ENCODE measurements at regions not wholly inside any gene's neighbourhood (a gene's known extent, or its start where the extent isn't known, plus 50 kb on each side); places are given as distances from the start of the nearest gene placed in this dataset.
"Not testable (repeated sequence)": the region's sequence is repeated elsewhere in the genome, so short reads cannot be mapped to it uniquely, and the experiment has no call there.

DNA sequence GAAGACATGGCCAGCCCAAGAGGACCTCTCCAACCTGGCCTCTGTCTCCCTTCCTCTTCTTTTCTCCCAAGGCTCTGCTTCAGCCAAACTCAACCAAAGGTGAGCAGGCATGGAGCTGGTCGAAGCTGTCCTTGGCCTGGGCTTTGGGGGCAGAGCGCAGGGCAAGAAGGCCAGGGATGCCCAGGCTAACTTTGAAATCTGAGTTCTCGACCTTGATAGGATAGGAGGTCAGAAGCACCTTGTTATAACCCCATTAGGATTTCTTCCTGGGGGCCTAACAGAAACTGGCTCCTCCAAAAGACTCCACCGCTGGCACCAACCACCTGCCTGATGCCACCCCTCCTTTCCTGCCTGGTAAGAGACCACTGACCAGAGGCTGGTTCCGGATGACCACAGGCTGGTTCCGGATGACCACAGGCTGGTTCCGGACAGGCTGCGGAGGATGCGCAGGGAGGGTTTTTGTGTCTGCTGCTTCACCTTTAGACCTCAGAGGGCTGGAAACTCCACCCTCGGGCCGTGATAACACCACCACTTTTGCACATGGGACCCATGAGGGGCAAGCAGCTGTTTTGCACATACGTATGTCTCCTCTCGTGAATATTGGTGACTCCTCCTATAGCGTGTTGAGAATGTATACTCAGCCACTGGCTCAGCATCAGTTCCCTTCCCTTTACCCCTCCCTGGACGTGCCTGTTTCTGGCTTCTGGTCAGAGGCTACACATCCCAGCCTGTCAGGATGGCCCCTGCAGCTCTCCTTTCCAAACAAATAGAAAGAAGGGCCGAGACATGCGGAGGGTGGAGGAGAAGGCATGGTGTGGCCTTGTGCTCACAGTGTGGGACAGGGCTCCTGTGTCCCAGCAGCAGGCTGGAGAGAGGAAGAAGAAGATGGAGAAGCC, 140.1 kb downstream of the DNAJB6 start:
- no peak for ATAC-seq
- no peaks in the 10 kb centered on the region for H3K36me3 ChIP-seq (ENCODE audit: insufficient read depth in 1 of 2, low read depth in 1 of 2)

DNA sequence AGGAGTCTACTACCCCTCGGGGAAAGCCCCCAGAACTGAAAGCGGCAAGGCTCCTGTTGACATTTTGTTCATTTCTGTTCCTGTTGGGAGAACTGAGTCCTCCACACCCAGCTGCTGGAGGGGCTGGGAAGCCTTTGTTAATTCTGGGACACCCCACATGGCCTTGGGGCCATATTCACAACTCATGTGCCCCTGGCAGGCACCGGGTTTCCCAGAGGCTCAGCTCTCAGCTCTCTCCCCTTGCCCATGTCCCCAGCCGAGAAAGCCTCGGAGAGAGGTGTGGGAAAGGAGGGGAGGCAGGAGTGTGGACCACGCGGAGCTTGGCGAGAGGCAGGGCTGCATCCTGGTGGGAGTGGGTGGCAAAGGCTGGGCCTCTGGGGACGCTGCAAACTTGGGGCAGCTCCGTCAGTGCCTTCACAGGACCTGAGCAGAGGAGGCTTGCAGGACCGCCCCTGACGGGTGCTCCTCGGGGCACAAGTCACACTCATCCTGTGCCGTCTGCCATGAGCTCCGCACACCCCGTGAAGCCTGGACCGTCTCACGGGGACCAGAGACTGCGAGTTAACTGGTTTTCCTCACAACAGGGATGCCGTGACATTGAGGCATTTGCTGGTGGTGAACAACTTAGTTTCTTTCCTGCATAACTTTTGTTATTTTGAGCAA, 140.9 kb downstream of the DNAJB6 start:
- H3K4me3 ChIP-seq, result no peak overlapping the region
- H3K4me1 ChIP-seq, result no peaks in the 10 kb centered on the region
- DNase-seq (no peak), ATAC-seq (no peak)
- peaks cover 0 to 2% (median 0%) of the 10 kb centered on the region in 3 donors for H3K27me3 ChIP-seq (ENCODE audit: insufficient read depth in 3 of 3, low read length in 2 of 3)
- no peaks in the 10 kb centered on the region for H3K36me3 ChIP-seq (ENCODE audit: insufficient read depth in 1 of 2, low read depth in 1 of 2)
- intact Hi-C loops (cut with DNase I), result no loop called here
- TF ChIP-seq, protein P1, sequence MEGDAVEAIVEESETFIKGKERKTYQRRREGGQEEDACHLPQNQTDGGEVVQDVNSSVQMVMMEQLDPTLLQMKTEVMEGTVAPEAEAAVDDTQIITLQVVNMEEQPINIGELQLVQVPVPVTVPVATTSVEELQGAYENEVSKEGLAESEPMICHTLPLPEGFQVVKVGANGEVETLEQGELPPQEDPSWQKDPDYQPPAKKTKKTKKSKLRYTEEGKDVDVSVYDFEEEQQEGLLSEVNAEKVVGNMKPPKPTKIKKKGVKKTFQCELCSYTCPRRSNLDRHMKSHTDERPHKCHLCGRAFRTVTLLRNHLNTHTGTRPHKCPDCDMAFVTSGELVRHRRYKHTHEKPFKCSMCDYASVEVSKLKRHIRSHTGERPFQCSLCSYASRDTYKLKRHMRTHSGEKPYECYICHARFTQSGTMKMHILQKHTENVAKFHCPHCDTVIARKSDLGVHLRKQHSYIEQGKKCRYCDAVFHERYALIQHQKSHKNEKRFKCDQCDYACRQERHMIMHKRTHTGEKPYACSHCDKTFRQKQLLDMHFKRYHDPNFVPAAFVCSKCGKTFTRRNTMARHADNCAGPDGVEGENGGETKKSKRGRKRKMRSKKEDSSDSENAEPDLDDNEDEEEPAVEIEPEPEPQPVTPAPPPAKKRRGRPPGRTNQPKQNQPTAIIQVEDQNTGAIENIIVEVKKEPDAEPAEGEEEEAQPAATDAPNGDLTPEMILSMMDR (IDR thresholded peaks at IDR 0.05), result no peak
- H3K27ac ChIP-seq, result no peak overlapping the region
- H3K9me3 ChIP-seq, result peaks cover 11% of the 10 kb centered on the region
- 50 to 57% (median 55%) methylated on average over 20 of the region's 20 CpGs for WGBS, 3 donors

More for the DNA sequence above, 140.1 kb downstream of the DNAJB6 start:
- Histone ChIP-seq H3K9me3 (peaks cover 12% of the 10 kb centered on the region), H3K27ac (no peak overlapping the region), H3K4me3 (no peak overlapping the region), H3K4me1 (no peaks in the 10 kb centered on the region), H3K27me3 (ENCODE audit: insufficient read depth in 3 of 3, low read length in 2 of 3) (peaks cover 0 to 2% (median 0%) of the 10 kb centered on the region in 3 donors)
- WGBS, 3 donors, result 79 to 80% (median 79%) methylated on average over 17 of the region's 17 CpGs
- DNase-seq, result no peak
- TF ChIP-seq, protein P1 (IDR thresholded peaks at IDR 0.05), result no peak
- intact Hi-C loops (cut with DNase I), result no loop called here

DNA sequence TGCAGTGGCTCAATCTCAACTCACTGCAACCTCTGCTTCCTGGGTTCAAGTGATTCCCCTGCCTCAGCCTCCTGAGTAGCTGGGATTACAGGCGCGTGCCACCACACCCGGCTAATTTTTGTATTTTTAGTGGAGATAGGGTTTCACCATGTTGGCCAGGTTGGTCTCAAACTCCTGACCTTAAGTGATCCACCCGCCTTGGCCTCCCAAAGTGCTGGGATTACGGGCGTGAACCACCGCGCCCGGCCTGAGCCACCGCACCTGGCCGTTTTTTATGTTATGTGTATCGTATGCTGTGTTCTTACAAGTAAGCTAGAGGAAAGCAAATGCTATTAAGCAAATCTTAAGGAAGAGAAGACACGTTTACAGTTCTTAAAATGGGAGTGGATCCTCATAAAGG, 141.8 kb downstream of the DNAJB6 start:
- ATAC-seq; H3K27me3 ChIP-seq (ENCODE audit: insufficient read depth in 3 of 3, low read length in 2 of 3); H3K9me3 ChIP-seq; H3K4me1 ChIP-seq; H3K27ac ChIP-seq; DNase-seq; H3K36me3 ChIP-seq (ENCODE audit: insufficient read depth in 1 of 2, low read depth in 1 of 2); intact Hi-C loops (cut with DNase I); H3K4me3 ChIP-seq: not testable (repeated sequence)
- 77 to 83% (median 78%) methylated on average over 13 of the region's 13 CpGs for WGBS, 3 donors

DNA sequence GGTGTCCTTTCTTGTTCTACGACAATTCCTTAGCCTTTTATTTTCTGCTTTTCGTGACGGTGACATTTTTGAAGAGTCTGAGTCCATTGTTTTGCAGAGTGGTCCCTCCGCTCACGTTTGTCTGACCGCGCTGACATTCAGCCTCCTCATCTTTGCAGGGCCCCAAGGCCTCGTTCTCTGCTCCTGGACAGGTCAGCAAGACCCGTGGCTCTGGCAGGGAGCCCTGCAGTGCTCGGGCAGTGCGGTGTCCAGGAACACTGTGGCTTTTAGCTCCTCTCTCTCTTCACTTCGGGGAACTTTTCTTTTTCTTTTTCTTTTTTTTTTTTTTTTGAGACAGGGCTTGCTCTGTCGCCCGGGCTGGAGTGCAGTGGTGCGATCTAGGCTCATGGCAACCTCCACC, 142.5 kb downstream of the DNAJB6 start:
- Histone ChIP-seq H3K36me3 (ENCODE audit: insufficient read depth in 1 of 2, low read depth in 1 of 2) (no peaks in the 10 kb centered on the region), H3K27ac (no peak overlapping the region), H3K4me3 (no peak overlapping the region), H3K9me3 (no peaks in the 10 kb centered on the region), H3K27me3 (ENCODE audit: insufficient read depth in 3 of 3, low read length in 2 of 3) (peaks cover 0 to 2% (median 0%) of the 10 kb centered on the region in 3 donors), H3K4me1 (no peaks in the 10 kb centered on the region)
- DNase-seq (no peak), ATAC-seq (no peak)
- TF ChIP-seq, protein P1 (IDR thresholded peaks at IDR 0.05), result no peak
- 74 to 76% (median 75%) methylated on average over 15 of the region's 15 CpGs for WGBS, 3 donors
- intact Hi-C loops (cut with DNase I), result no loop called here

DNA sequence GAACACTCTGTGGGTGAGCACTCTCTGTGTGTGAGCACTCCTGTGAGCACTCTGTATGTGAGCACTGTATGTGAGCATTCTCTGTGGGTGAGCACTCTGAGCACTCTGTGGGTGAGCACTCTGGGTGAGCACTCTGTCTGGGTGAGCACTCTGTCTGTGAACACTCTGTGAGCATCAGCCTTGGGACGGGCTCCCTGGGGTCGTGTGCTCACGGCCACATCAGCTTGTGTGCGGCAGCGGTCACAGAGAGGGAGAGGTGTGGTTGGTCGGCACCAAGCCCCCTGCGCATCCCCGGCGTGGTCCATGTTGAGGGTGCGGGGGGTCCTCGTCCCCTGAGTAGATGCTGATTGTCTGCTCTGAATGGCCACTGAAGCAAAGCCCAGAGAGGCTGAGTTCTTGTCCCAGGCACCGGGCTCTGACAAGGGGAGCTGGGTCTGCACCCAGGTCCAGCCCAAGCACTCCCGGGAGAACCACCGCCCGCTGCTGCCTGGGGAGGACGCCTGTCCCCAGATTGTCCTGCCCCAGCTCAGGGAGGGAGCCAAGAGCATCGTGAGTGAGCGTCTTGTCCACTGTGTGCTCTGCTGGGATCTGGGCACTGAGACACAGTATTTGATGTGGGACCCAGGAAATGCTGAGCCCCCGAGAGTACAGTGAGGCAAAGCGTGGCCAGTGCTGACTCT, 143.7 kb downstream of the DNAJB6 start:
- Histone ChIP-seq H3K27ac (no peak overlapping the region), H3K4me3 (no peak overlapping the region), H3K4me1 (no peaks in the 10 kb centered on the region), H3K36me3 (ENCODE audit: insufficient read depth in 1 of 2, low read depth in 1 of 2) (no peaks in the 10 kb centered on the region), H3K27me3 (ENCODE audit: insufficient read depth in 3 of 3, low read length in 2 of 3) (peaks cover 0 to 3% (median 2%) of the 10 kb centered on the region in 3 donors), H3K9me3 (no peaks in the 10 kb centered on the region)
- 72 to 78% (median 77%) methylated on average over 20 of the region's 20 CpGs for WGBS, 3 donors
- no peak for ATAC-seq
- no peak for DNase-seq
- TF ChIP-seq, protein P1 (IDR thresholded peaks at IDR 0.05), result no peak
- intact Hi-C loops (cut with DNase I), result no loop called here

Data from psoas muscle (tissue), 7 donors.